ENCODE measurements at regions not wholly inside any gene's neighbourhood (a gene's known extent, or its start where the extent isn't known, plus 50 kb on each side); places are given as distances from the start of the nearest gene placed in this dataset.
A peak's percentile ranks its signal among the peaks of the same experiment; 100 is the strongest.

DNA sequence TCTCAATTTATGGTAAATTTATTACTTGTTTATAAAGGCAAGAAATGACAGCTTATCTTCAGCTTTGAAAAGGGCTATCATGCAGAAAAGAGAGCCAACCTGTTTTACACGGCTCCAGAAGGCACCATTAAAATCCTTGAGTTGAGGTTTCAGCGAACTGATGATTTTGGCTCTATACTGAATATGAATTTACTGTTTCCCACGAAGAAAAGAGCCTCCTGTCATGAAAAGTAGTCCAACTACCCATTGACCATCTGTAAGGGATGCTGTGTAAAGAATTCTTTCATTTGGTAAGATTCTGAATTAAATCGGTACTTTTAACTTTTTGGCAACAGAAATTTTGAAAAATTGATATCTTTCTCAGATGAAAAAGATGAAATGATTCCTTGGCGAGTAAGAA lies 657.6 kb upstream of the ZNF608 start:
- TF ChIP-seq, protein P1, sequence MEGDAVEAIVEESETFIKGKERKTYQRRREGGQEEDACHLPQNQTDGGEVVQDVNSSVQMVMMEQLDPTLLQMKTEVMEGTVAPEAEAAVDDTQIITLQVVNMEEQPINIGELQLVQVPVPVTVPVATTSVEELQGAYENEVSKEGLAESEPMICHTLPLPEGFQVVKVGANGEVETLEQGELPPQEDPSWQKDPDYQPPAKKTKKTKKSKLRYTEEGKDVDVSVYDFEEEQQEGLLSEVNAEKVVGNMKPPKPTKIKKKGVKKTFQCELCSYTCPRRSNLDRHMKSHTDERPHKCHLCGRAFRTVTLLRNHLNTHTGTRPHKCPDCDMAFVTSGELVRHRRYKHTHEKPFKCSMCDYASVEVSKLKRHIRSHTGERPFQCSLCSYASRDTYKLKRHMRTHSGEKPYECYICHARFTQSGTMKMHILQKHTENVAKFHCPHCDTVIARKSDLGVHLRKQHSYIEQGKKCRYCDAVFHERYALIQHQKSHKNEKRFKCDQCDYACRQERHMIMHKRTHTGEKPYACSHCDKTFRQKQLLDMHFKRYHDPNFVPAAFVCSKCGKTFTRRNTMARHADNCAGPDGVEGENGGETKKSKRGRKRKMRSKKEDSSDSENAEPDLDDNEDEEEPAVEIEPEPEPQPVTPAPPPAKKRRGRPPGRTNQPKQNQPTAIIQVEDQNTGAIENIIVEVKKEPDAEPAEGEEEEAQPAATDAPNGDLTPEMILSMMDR (IDR thresholded peaks at IDR 0.05; ENCODE audit: insufficient read depth, low read depth, low read length), result no peak
- no peak overlapping the region for H3K4me3 ChIP-seq (ENCODE audit: low read depth, low read length)
- no peak for DNase-seq (ENCODE audit: low read depth)

DNA sequence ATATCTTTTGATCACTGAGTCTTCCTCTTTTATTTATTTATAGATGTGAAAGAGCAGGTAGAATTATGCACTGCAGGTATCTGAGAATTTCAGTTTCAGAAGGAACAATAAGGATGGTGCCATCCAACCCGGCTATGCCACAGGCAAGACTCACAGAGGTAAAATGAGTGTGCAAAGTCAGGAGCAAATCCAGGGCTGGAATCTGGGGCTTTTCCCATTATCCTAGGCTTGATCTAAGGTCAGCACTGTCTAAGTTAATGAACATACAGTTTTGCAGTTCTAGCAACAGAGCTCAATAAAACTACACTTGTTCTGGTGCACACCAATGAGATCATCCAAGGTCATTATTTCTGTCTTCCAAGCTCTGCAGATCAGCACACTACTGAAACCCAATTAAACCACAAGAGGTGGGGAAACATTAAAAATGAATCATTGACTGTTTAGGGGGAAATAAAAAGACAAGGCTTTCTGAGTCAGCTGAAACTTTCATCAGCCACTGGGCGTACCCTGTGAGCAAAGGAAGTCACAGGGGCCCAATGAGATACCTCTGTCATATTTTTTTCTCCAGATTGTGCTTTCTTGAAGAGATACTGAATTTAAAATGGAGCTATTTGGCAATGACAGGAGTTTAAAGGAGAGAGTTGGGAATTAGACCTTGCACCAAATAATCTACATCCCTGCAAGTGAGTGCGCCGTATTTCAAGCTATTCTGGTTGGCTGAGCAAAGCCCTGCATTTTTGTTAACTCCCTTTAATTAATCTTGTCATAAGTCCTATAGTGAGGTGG lies 662.2 kb upstream of the ZNF608 start:
- peak; percentile 73 for DNase-seq (ENCODE audit: low read depth)
- no peak overlapping the region for H3K4me3 ChIP-seq (ENCODE audit: low read depth, low read length)
- TF ChIP-seq, protein P1 (IDR thresholded peaks at IDR 0.05; ENCODE audit: insufficient read depth, low read depth, low read length), result no peak

DNA sequence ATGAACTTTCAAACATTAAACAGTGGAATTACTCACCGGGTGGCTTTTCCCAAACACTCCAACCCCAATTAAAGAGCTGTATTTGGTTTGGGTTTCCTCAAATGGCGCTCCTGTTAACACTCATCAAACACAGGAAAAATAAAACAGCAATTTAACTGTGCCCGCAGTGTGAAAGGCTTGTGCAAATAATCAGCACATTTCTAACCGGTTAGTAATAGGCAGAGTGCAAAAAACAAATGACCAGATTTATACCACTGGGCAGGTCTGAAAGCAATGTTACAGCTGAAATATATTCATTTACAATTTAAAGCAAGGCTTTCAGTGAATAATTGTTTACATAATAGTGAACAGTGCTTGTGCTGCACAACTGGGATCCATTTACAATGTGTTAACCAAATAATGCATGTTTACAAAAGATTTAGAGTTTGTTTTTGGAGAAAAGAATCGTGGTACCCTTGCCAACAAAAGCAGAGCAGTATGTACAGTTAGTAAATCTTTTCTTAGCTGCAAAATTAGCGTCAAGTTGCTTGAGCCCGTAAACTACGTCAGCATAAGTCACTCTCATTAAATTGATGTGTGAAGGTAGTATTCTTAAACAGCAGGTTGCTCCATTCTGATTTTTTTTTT lies 662.9 kb upstream of the ZNF608 start:
- no peak overlapping the region for H3K4me3 ChIP-seq (ENCODE audit: low read depth, low read length)
- TF ChIP-seq, protein P1 (IDR thresholded peaks at IDR 0.05; ENCODE audit: insufficient read depth, low read depth, low read length), result no peak
- DNase-seq (ENCODE audit: low read depth), result peak; percentile 56

DNA sequence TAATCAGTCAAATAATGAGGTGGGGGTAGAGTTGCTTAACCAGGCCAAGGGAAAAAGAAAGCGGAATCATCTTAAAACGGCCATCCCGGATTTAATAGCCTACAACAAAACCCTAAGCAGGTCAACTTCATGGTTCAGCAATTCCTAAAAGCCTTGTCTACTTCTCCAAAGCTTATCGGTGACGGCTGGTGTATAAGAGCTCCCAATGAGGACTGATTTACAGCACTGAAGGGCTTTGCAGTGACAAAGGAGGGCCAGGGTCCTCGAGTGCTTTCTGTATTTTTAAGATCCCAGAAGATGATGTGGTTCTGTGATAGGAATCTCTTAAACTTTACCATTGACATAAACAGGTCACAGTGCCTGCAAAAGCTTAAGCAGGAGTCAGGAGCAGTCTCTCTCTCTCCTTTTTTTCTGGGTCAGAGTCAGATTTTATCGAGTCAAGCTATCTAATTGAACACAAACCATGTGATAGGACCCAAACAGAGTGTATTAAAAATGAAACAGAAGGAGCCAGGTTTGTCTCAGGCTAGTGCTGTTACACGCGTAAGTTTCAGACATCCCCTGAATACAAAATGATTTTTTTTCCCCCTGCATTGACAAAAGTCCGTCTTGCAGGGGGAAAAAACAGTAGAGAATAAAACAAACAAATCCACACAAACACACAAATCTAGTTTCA lies 663.6 kb upstream of the ZNF608 start:
- TF ChIP-seq, protein P1 (IDR thresholded peaks at IDR 0.05; ENCODE audit: insufficient read depth, low read depth, low read length), result no peak
- H3K4me3 ChIP-seq (ENCODE audit: low read depth, low read length), result no peak overlapping the region
- peak; percentile 29 for DNase-seq (ENCODE audit: low read depth)

DNA sequence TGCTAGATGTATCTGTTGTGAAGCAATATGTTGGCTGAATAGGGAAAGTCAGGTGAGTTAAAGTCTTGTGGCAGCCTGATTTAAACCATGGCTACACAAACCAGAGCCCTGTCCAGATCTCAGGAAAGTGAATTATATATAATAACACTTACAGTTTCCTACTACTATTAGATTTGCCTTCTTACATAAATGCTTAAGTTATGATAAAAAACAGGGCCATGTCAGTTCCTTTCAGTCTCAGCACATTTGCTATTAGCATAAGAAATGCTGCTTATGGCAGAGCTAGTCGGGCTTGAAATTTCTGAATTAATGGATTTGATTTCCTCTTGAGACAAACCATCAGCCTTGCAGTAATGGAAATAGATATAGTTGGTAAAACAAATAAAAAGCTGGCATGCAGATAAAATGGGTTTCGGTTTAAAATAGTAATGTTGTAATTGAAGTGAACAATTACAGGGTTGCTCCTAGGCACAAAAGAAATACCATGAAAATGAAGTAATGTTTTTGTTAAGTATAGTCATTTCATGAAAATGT lies 664.2 kb upstream of the ZNF608 start:
- H3K4me3 ChIP-seq (ENCODE audit: low read depth, low read length), result no peak overlapping the region
- DNase-seq (ENCODE audit: low read depth), result peak; percentile 20
- TF ChIP-seq, protein P1 (IDR thresholded peaks at IDR 0.05; ENCODE audit: insufficient read depth, low read depth, low read length), result no peak

DNA sequence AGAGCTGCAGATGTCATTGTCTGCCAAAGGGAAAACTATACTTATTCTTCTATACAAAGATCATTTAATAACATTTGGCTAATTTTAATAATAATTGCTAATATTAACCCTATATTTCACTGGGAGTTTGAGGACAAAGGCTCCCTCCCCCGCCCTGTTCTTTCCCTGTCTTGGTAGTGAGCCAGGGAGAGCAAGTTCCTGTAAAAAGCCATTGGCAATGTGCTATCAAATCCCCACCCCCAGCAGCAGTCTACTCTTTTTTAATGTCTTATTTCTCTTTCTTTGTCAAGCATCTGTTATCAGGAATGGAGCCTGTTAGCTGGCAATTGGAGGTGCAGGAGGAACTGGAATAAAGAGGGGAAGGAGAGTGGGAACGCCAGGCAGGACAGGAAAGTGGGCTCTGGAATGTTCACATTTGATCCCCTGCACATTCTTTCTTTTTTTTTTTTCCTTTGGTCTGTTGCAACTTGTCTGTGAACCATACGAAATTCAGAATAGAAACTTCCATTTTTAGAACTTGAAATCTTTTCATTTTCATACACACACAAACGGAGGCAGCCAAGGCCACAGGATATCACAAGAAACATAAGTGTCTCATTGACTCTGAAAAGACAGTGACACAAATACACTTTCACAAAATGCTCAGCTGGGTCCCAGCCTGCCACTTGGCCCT lies 664.8 kb upstream of the ZNF608 start:
- H3K4me3 ChIP-seq (ENCODE audit: low read depth, low read length), result no peak overlapping the region

More for the DNA sequence above, 664.8 kb upstream of the ZNF608 start:
- peak; percentile 13 for DNase-seq (ENCODE audit: low read depth)
- TF ChIP-seq, protein P1 (IDR thresholded peaks at IDR 0.05; ENCODE audit: insufficient read depth, low read depth, low read length), result no peak

Measured in fibroblast of villous mesenchyme (primary cell).